H1 (cell line): ENCODE measurements at regions not wholly inside any gene's neighbourhood (a gene's known extent, or its start where the extent isn't known, plus 50 kb on each side); places are given as distances from the start of the nearest gene placed in this dataset.

Experiments used
- CTCF ChIA-PET: fragments of 300-600 bp; sonication (Branson Sonifier 250); formaldehyde crosslinking; loops from one replicate; lab custom pipeline; 2021; ENCODE audit not compliant: partially characterized antibody; lab: Charles Lee
- POLR2A ChIA-PET: fragments of 300-600 bp; sonication (Branson Sonifier 250); formaldehyde crosslinking; loops from one replicate; lab custom pipeline; 2021; ENCODE audit warnings: inconsistent platforms; ENCODE audit not compliant: partially characterized antibody; lab: Charles Lee
- DNase-seq, 2 experiments: peaks; one replicate each; pipeline versions ENCODE4 v3.0.0 to v3.0.0-alpha.2; 2010 to 2022; ENCODE audit warnings: low spot score in 2 of 2, low read depth in 1 of 2, mixed read lengths in 1 of 2
- FAIRE-seq: peaks from 2 replicates; lab custom pipeline; 2011; peaks lifted over from hg19 to GRCh38; lab: Jason Lieb, UNC
- H2AFZ ChIP-seq: 2 replicates; pipeline ENCODE4 v1.8.1; 2012; ENCODE audit warnings: low read length, inconsistent platforms
- H2AK5ac ChIP-seq: 2 replicates; pipeline ENCODE4 v1.6.1; 2013; ENCODE audit warnings: low read depth, low read length
- H2BK120ac ChIP-seq: replicated peaks from 2 replicates; pipeline ENCODE3; 2013; ENCODE audit warnings: low read depth, low read length, inconsistent platforms
- H2BK12ac ChIP-seq: 2 replicates; pipeline ENCODE4 v1.6.1; 2013; ENCODE audit warnings: low read depth, low read length
- H2BK15ac ChIP-seq: 2 replicates; pipeline ENCODE4 v1.6.1; 2013; ENCODE audit warnings: low read length
- H2BK20ac ChIP-seq: 2 replicates; pipeline ENCODE4 v1.6.1; 2013; ENCODE audit warnings: low read length
- H2BK5ac ChIP-seq: 2 replicates; pipeline ENCODE4 v1.6.1; 2013; ENCODE audit warnings: low read depth, low read length
- H3K14ac ChIP-seq: 2 replicates; pipeline ENCODE4 v1.6.1; 2013; ENCODE audit warnings: inconsistent platforms; ENCODE audit not compliant: insufficient read length
- H3K18ac ChIP-seq: 2 replicates; pipeline ENCODE4 v1.6.1; 2013; ENCODE audit warnings: low read length; ENCODE audit errors: extremely low read depth
- H3K23ac ChIP-seq: 2 replicates; pipeline ENCODE4 v1.6.1; 2013; ENCODE audit warnings: inconsistent platforms; ENCODE audit not compliant: insufficient read length
- H3K23me2 ChIP-seq: 2 replicates; pipeline ENCODE4 v1.6.1; 2013; ENCODE audit warnings: low read depth, low read length
- H3K27ac ChIP-seq: 2 replicates; pipeline ENCODE4 v1.6.1; 2011; ENCODE audit warnings: low read depth, low read length, inconsistent platforms
- H3K27me3 ChIP-seq, 4 experiments: replicated peaks in 1 of 4; 1 replicate in 1 of 4; 2 replicates in 3 of 4; pipeline versions ENCODE4 v1.6.1 to v1.8.1; 2011 to 2013; ENCODE audit warnings: low read length in 3 of 4, mild to moderate bottlenecking in 3 of 4, inconsistent platforms in 2 of 4, mixed read lengths in 2 of 4, moderate library complexity in 1 of 4; ENCODE audit not compliant: control insufficient read depth in 3 of 4, insufficient read depth in 3 of 4; ENCODE audit errors: extremely low read depth in 1 of 4
- H3K36me3 ChIP-seq, 4 experiments: 2 replicates each; pipeline versions ENCODE4 v1.6.1 to v1.8.1; 2011 to 2013; ENCODE audit warnings: mild to moderate bottlenecking in 4 of 4, low read length in 3 of 4, moderate library complexity in 2 of 4, control low read depth in 1 of 4, inconsistent platforms in 1 of 4; ENCODE audit not compliant: insufficient read depth in 4 of 4, control insufficient read depth in 2 of 4
- H3K4ac ChIP-seq: replicated peaks from 2 replicates; pipeline ENCODE3; 2013; ENCODE audit warnings: low read length, low read depth, mixed read lengths, inconsistent platforms; ENCODE audit not compliant: insufficient read length
- H3K4me1 ChIP-seq, 4 experiments: replicated peaks in 1 of 4; 1 replicate in 1 of 4; 2 replicates in 3 of 4; pipeline versions ENCODE4 v1.6.1 to v1.8.1; 2011 to 2013; ENCODE audit warnings: low read length in 3 of 4, inconsistent platforms in 2 of 4, mixed read lengths in 1 of 4; ENCODE audit not compliant: insufficient read depth in 4 of 4, control insufficient read depth in 3 of 4
- H3K4me2 ChIP-seq, 2 experiments: 2 replicates each; pipeline versions ENCODE4 v1.6.1 to v1.8.1; 2011 to 2013; ENCODE audit warnings: low read depth in 2 of 2, low read length in 2 of 2, control low read depth in 1 of 2, inconsistent platforms in 1 of 2, mild to moderate bottlenecking in 1 of 2; ENCODE audit not compliant: insufficient read depth in 1 of 2
- H3K4me3 ChIP-seq, 4 experiments: fragments of 200-600, 300-600 bp in 1 of 4; sonication (generic), shearing (Covaris generic), sonication (Bioruptor Twin) in 1 of 4; 2 replicates each; pipeline versions ENCODE4 v1.5.1 to v1.8.1; 2011 to 2016; ENCODE audit warnings: low read length in 4 of 4, low read depth in 3 of 4, control low read depth in 2 of 4, inconsistent platforms in 2 of 4, mild to moderate bottlenecking in 2 of 4, mixed read lengths in 1 of 4, moderate library complexity in 1 of 4; ENCODE audit not compliant: insufficient read depth in 2 of 4; ENCODE audit errors: extremely low read depth in 1 of 4
- H3K56ac ChIP-seq: replicated peaks from 2 replicates; pipeline ENCODE3; 2013; ENCODE audit warnings: low read depth, mild to moderate bottlenecking, mixed read lengths, low read length, inconsistent platforms; ENCODE audit not compliant: insufficient read length
- H3K79me1 ChIP-seq: 2 replicates; pipeline ENCODE4 v1.6.1; 2013; ENCODE audit warnings: low read depth, low read length, control low read depth
- H3K79me2 ChIP-seq, 2 experiments: 2 replicates each; pipeline versions ENCODE4 v1.6.1 to v1.8.1; 2012 to 2013; ENCODE audit warnings: low read length in 2 of 2, mild to moderate bottlenecking in 2 of 2, inconsistent platforms in 1 of 2; ENCODE audit not compliant: insufficient read depth in 2 of 2, control insufficient read depth in 1 of 2
- H3K9ac ChIP-seq, 4 experiments: replicated peaks in 1 of 4; 1 replicate in 1 of 4; 2 replicates in 3 of 4; pipeline versions ENCODE4 v1.6.1 to v1.8.1; 2011 to 2013; ENCODE audit warnings: low read depth in 3 of 4, low read length in 3 of 4, control low read depth in 2 of 4, mild to moderate bottlenecking in 2 of 4, moderate library complexity in 2 of 4, inconsistent platforms in 1 of 4; ENCODE audit errors: extremely low read depth in 1 of 4
- H3K9me3 ChIP-seq, 2 experiments: 2 replicates each; pipeline versions ENCODE4 v1.6.1 to v1.8.1; 2012 to 2013; ENCODE audit warnings: mild to moderate bottlenecking in 2 of 2, moderate library complexity in 2 of 2, control low read depth in 1 of 2, inconsistent platforms in 1 of 2, low read depth in 1 of 2, low read length in 1 of 2, mixed read lengths in 1 of 2; ENCODE audit not compliant: insufficient read depth in 2 of 2
- H4K20me1 ChIP-seq, 2 experiments: replicated peaks in 1 of 2; 2 replicates each; pipeline versions ENCODE3 to v1.8.1; 2011 to 2013; ENCODE audit warnings: inconsistent platforms in 2 of 2, low read length in 2 of 2, mild to moderate bottlenecking in 1 of 2; ENCODE audit not compliant: insufficient read depth in 2 of 2, control insufficient read depth in 1 of 2
- H4K5ac ChIP-seq: 2 replicates; pipeline ENCODE4 v1.6.1; 2013; ENCODE audit warnings: low read length, low read depth, mixed read lengths, inconsistent platforms; ENCODE audit not compliant: insufficient read length
- H4K8ac ChIP-seq: 2 replicates; pipeline ENCODE4 v1.8.0; 2013; ENCODE audit warnings: mild to moderate bottlenecking, moderate library complexity, low read length, inconsistent platforms; ENCODE audit not compliant: insufficient read depth; ENCODE audit errors: extremely low read depth
- H4K91ac ChIP-seq: replicated peaks from 2 replicates; pipeline ENCODE3; 2013; ENCODE audit warnings: low read length, mixed read lengths, inconsistent platforms; ENCODE audit not compliant: insufficient read length
- EGR1 ChIP-seq: IDR thresholded peaks from 2 replicates; pipeline ENCODE4 v1.6.1; 2011; ENCODE audit warnings: low read depth, low read length, borderline replicate concordance
- HDAC6 ChIP-seq: IDR thresholded peaks from one replicate; pipeline ENCODE4 v1.7.1; 2012; ENCODE audit warnings: low read depth, mild to moderate bottlenecking, inconsistent platforms, low read length, moderate library complexity
- KDM5A ChIP-seq: fragments of 200-600 bp; IDR thresholded peaks from 2 replicates; pipeline ENCODE4 v1.7.1; 2012; ENCODE audit warnings: mild to moderate bottlenecking, low read length, inconsistent platforms, mixed read lengths
- RAD21 ChIP-seq, 2 experiments: IDR thresholded peaks in 1 of 2; conservative IDR thresholded peaks in 1 of 2; 2 replicates each; pipeline ENCODE4 v1.6.1; 2011; ENCODE audit warnings: low read depth in 2 of 2, low read length in 2 of 2, improper control_type of control experiment in 1 of 2, inconsistent platforms in 1 of 2, mild to moderate bottlenecking in 1 of 2, moderate library complexity in 1 of 2
- SAP30 ChIP-seq: fragments of 300-600 bp; sonication (generic); IDR thresholded peaks from 2 replicates; pipeline ENCODE4 v1.7.1; 2012; ENCODE audit warnings: low read length, moderate library complexity, mild to moderate bottlenecking, inconsistent platforms; ENCODE audit not compliant: insufficient read depth, insufficient replicate concordance
- SIX5 ChIP-seq: IDR thresholded peaks from 2 replicates; pipeline ENCODE4 v1.6.1; 2011; ENCODE audit warnings: mild to moderate bottlenecking, low read depth, low read length
- SP1 ChIP-seq: IDR thresholded peaks from 2 replicates; pipeline ENCODE4 v1.6.1; 2011; ENCODE audit warnings: low read depth, low read length
- SUZ12 ChIP-seq: fragments of 200-600 bp; sonication (generic); IDR thresholded peaks from 2 replicates; pipeline ENCODE4 v1.6.1; 2012; ENCODE audit warnings: mild to moderate bottlenecking, inconsistent platforms, low read length, moderate library complexity, mixed read lengths
- USF2 ChIP-seq: IDR thresholded peaks from 2 replicates; pipeline ENCODE4 v1.6.1; 2011; ENCODE audit warnings: low read length, improper control_type of control experiment
- WGBS, 2 experiments: shearing (Covaris generic) in 1 of 2; methylation state at CpG; one replicate each; pipeline versions ENCODE4 v1.1.6 to v1.1.7; 2013 to 2015; ENCODE audit warnings: low lambda C conversion rate in 2 of 2, mixed read lengths in 2 of 2, inconsistent platforms in 1 of 2, low coverage in 1 of 2, missing lambda C conversion rate in 1 of 2; ENCODE audit not compliant: insufficient replicate concordance in 2 of 2, insufficient coverage in 1 of 2, insufficient read length in 1 of 2; ENCODE audit errors: extremely low coverage in 1 of 2, missing lambda C conversion rate in 1 of 2; 5-methylcytosine and 5-hydroxymethylcytosine counted together
- TF ChIP-seq, protein P1 (sequence below), 3 experiments: IDR thresholded peaks; 1 replicate in 2 of 3; 2 replicates in 1 of 3; pipeline versions ENCODE4 v1.5.1 to v1.6.1; 2011; ENCODE audit warnings: low read length in 3 of 3, mild to moderate bottlenecking in 3 of 3, inconsistent platforms in 2 of 3, low read depth in 1 of 3, moderate library complexity in 1 of 3; ENCODE audit not compliant: insufficient read depth in 1 of 3; ENCODE audit errors: control extremely low read depth in 1 of 3

DNA sequence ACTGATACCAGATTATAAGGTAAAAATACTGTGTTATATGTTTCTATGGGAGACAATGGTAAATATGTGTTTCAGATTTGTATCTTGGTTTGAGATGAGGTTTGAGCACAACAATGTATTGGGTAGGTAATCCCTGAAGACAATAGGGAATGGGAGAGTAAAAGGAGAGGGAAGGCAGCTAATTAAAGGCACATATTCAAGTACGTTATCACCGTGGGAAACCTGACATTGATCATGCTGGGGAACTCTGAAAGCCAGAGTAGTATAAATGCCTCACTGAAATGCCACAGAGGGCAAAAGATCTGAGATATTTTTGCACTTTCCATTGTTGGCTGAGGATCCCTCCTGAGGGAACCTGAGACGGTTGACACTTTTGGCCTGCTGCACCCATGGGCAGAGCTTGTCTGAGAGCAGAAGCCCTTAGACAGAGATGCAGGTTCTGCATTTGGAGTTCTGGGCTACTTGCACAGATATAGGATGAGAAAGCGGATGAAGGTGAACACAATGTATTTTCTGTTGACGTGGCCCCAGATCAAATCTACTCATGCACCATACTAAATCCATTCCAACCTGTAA lies 506.7 kb downstream of the PCDH18 start:
- CTCF ChIA-PET: interaction anchor here (0.7 kb wide), 1 partner anchor 81 kb away, joined by 3 read pairs; no protein-coding TSS in a partner anchor
- Histone ChIP-seq H2BK120ac (no peak overlapping the region), H2BK15ac (no peak overlapping the region), H3K23ac (no peak overlapping the region), H2AFZ (0 out of 2 replicates have a peak overlapping the region, but pooled peaks have one; percentile 68), H3K4me1 (peaks cover 0 to 5% (median 4%) of the 10 kb centered on the region in 4 experiments; a peak in 3 of 7 replicates), H2BK20ac (no peak overlapping the region), H3K4me3 (no peak overlapping the region), H4K8ac (no peak overlapping the region), H3K23me2 (no peaks in the 10 kb centered on the region), H2BK5ac (no peak overlapping the region), H2AK5ac (no peak overlapping the region), H2BK12ac (no peak overlapping the region), H3K9me3 (no peaks in the 10 kb centered on the region), H3K27me3 (no peaks in the 10 kb centered on the region), H3K9ac (no peak overlapping the region), H3K4me2 (no peak overlapping the region), H4K5ac (no peak overlapping the region), H3K14ac (no peak overlapping the region), H4K91ac (no peak overlapping the region), H3K27ac (no peak overlapping the region), H3K79me2 (no peaks in the 10 kb centered on the region), H3K79me1 (no peaks in the 10 kb centered on the region), H4K20me1 (no peaks in the 10 kb centered on the region), H3K4ac (no peak overlapping the region), H3K36me3 (no peaks in the 10 kb centered on the region), H3K56ac (no peak overlapping the region), H3K18ac (no peak overlapping the region)
- DNase-seq (no peak), FAIRE-seq (peak; percentile 32)
- POLR2A ChIA-PET: no interaction called here
- WGBS, 2 experiments: 72% methylated on average over 5 of the region's 5 CpGs; no CpG with 5 or more reads in 1 of the 2 experiments
- TF ChIP-seq, protein P1, sequence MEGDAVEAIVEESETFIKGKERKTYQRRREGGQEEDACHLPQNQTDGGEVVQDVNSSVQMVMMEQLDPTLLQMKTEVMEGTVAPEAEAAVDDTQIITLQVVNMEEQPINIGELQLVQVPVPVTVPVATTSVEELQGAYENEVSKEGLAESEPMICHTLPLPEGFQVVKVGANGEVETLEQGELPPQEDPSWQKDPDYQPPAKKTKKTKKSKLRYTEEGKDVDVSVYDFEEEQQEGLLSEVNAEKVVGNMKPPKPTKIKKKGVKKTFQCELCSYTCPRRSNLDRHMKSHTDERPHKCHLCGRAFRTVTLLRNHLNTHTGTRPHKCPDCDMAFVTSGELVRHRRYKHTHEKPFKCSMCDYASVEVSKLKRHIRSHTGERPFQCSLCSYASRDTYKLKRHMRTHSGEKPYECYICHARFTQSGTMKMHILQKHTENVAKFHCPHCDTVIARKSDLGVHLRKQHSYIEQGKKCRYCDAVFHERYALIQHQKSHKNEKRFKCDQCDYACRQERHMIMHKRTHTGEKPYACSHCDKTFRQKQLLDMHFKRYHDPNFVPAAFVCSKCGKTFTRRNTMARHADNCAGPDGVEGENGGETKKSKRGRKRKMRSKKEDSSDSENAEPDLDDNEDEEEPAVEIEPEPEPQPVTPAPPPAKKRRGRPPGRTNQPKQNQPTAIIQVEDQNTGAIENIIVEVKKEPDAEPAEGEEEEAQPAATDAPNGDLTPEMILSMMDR (IDR thresholded peaks at IDR 0.05; ENCODE audit: control extremely low read depth in 1 of 3, insufficient read depth in 1 of 3, low read depth in 1 of 3, low read length in 3 of 3): no peak
- TF ChIP-seq SAP30 (no peak), USF2 (no peak), RAD21 (IDR thresholded peaks at IDR 0.05 in 1 of 2, conservative IDR thresholded peaks at IDR 0.05 in 1 of 2; ENCODE audit: low read depth in 2 of 2, low read length in 2 of 2) (no peak), KDM5A (no peak), SUZ12 (no peak), SIX5 (no peak), EGR1 (no peak), HDAC6 (no peak), SP1 (no peak)
